Upper lobe of left lung (tissue), 4 donors: ENCODE measurements at regions not wholly inside any gene's neighbourhood (a gene's known extent, or its start where the extent isn't known, plus 50 kb on each side); places are given as distances from the start of the nearest gene placed in this dataset.

Experiments used
- CTCF ChIP-seq, 6 experiments: fragments of 450-650 bp in 4 of 6; fragments of 200-600 bp in 2 of 6; sonication (generic) in 2 of 6; IDR thresholded peaks; one replicate each; pipeline ENCODE4 v1.5.1; 2016 to 2019; ENCODE audit warnings: antibody characterized with exemption in 6 of 6
- POLR2A ChIP-seq, 4 donors: fragments of 450-650 bp; IDR thresholded peaks; one replicate each; pipeline ENCODE4 v1.5.1; 2016 to 2017; ENCODE audit warnings: antibody characterized with exemption in 4 of 4, mild to moderate bottlenecking in 2 of 4
- POLR2AphosphoS5 ChIP-seq, 2 donors: sonication (generic); formaldehyde crosslinking; IDR thresholded peaks; one replicate each; pipeline ENCODE4 v1.5.1; 2017; ENCODE audit warnings: antibody characterized with exemption in 2 of 2

GRCh38 chr14:51566831-51567582 lies 84.7 kb upstream of the FRMD6 start:
- no peak for TF ChIP-seq POLR2A (IDR thresholded peaks at IDR 0.05)
- TF ChIP-seq CTCF (IDR thresholded peaks at IDR 0.05): no peak
- no peak for TF ChIP-seq POLR2AphosphoS5 (IDR thresholded peaks at IDR 0.05)
